GM12878 (cell line): ENCODE measurements at regions not wholly inside any gene's neighbourhood (a gene's known extent, or its start where the extent isn't known, plus 50 kb on each side); places are given as distances from the start of the nearest gene placed in this dataset.

Experiments used
- ATAC-seq: fragments of 200-7000 bp; cut with Tn5 transposase; 3 replicates; pipeline ENCODE4 v1.9.1; 2020; ENCODE audit warnings: mild to moderate bottlenecking, moderate library complexity
- BruUV-seq: library from RNA; stranded (reverse); fragments of 400-500 nt; replicated peaks from 2 replicates; lab custom pipeline; 2021; lab: Mats Ljungman, UMichigan
- CTCF ChIA-PET: fragments of 300-600 bp; sonication (Branson Sonifier 250); formaldehyde crosslinking; extraction: SDS; loops from one replicate; lab custom pipeline; 2021; ENCODE audit warnings: inconsistent platforms; lab: Yijun Ruan, JAX
- POLR2A ChIA-PET: fragments of 350-600 bp; formaldehyde crosslinking; extraction: SDS; loops from one replicate; lab custom pipeline; 2021; ENCODE audit warnings: inconsistent platforms; lab: Charles Lee
- RAD21 ChIA-PET: fragments of 300-600 bp; sonication (Branson Sonifier 250); formaldehyde crosslinking; loops from one replicate; lab custom pipeline; 2023; ENCODE audit warnings: antibody characterized with exemption; ENCODE audit not compliant: unreplicated experiment; lab: Charles Lee
- SMC1A ChIA-PET: fragments of 300-600 bp; sonication (Branson Sonifier 250); formaldehyde crosslinking; loops from one replicate; lab custom pipeline; 2023; ENCODE audit not compliant: unreplicated experiment, uncharacterized antibody; lab: Charles Lee
- DNase-seq: peaks from one replicate; pipeline ENCODE4 v3.0.0-alpha.2; 2011; ENCODE audit warnings: low read depth, low spot score
- FAIRE-seq: peaks from 3 replicates; lab custom pipeline; 2011; peaks lifted over from hg19 to GRCh38; lab: Jason Lieb, UNC
- H2AFZ ChIP-seq: 2 replicates; pipeline ENCODE4 v1.6.0; 2011; ENCODE audit warnings: low read depth, low read length, control low read depth; ENCODE audit not compliant: control insufficient read depth
- H3K27ac ChIP-seq: 2 replicates; pipeline ENCODE4 v1.5.1; 2011; ENCODE audit warnings: control low read depth; ENCODE audit not compliant: control insufficient read depth, insufficient read depth
- H3K27me3 ChIP-seq, 2 experiments: replicated peaks in 1 of 2; 2 replicates each; pipeline versions ENCODE4 v1.6.0 to v1.6.1; 2011; ENCODE audit warnings: low read length in 1 of 2; ENCODE audit not compliant: control insufficient read depth in 2 of 2, insufficient read depth in 2 of 2
- H3K36me3 ChIP-seq, 2 experiments: 2 replicates each; pipeline ENCODE4 v1.5.1; 2011; ENCODE audit warnings: low read length in 1 of 2; ENCODE audit not compliant: control insufficient read depth in 2 of 2, insufficient read depth in 2 of 2
- H3K4me1 ChIP-seq: 2 replicates; pipeline ENCODE4 v1.6.1; 2011; ENCODE audit warnings: mild to moderate bottlenecking, low read length, moderate library complexity, mixed read lengths; ENCODE audit not compliant: control insufficient read depth, insufficient read depth
- H3K4me2 ChIP-seq: 2 replicates; pipeline ENCODE4 v1.6.0; 2011; ENCODE audit warnings: control low read depth; ENCODE audit not compliant: control insufficient read depth, insufficient read depth
- H3K4me3 ChIP-seq: fragments of 200-600 bp; sonication (generic); 2 replicates; pipeline ENCODE4 v1.5.1; 2016
- H3K79me2 ChIP-seq: 2 replicates; pipeline ENCODE4 v1.6.0; 2011; ENCODE audit warnings: low read length; ENCODE audit not compliant: control insufficient read depth, insufficient read depth
- H3K9ac ChIP-seq: 2 replicates; pipeline ENCODE4 v1.8.0; 2011; ENCODE audit warnings: low read length, control low read depth, mixed read lengths; ENCODE audit not compliant: control insufficient read depth, insufficient read depth
- H3K9me3 ChIP-seq: replicated peaks from 3 replicates; pipeline ENCODE4 v1.5.1; 2011; ENCODE audit warnings: mild to moderate bottlenecking, low read length; ENCODE audit not compliant: control insufficient read depth, insufficient read depth
- H4K20me1 ChIP-seq: 2 replicates; pipeline ENCODE4 v1.6.0; 2011; ENCODE audit not compliant: control insufficient read depth, insufficient read depth
- ATF7 ChIP-seq: fragments of 450-650 bp; IDR thresholded peaks from 2 replicates; pipeline ENCODE4 v1.6.1; 2016; ENCODE audit warnings: low read depth, mild to moderate bottlenecking
- BACH1 ChIP-seq: fragments of 450-650 bp; IDR thresholded peaks from 2 replicates; pipeline ENCODE4 v1.6.1; 2017; ENCODE audit warnings: mild to moderate bottlenecking, borderline replicate concordance
- BCLAF1 ChIP-seq: fragments of 450-650 bp; IDR thresholded peaks from 2 replicates; pipeline ENCODE4 v1.6.1; 2017; ENCODE audit warnings: antibody characterized with exemption, mild to moderate bottlenecking, moderate library complexity
- CREM ChIP-seq: IDR thresholded peaks from 2 replicates; pipeline ENCODE4 v1.6.1; 2014; ENCODE audit warnings: antibody characterized with exemption, low read depth
- EP300 ChIP-seq, 2 experiments: fragments of 150-350 bp in 1 of 2; IDR thresholded peaks; 2 replicates each; pipeline ENCODE4 v1.6.1; 2011 to 2012; ENCODE audit warnings: low read depth in 2 of 2, low read length in 2 of 2, borderline replicate concordance in 1 of 2, improper control_type of control experiment in 1 of 2, inconsistent platforms in 1 of 2; ENCODE audit not compliant: control insufficient read depth in 1 of 2
- HDAC6 ChIP-seq: fragments of 200-600 bp; sonication (generic); IDR thresholded peaks from one replicate; pipeline ENCODE4 v1.8.0; 2017; ENCODE audit warnings: antibody characterized with exemption; ENCODE audit not compliant: unreplicated experiment
- IRF5 ChIP-seq: fragments of 450-650 bp; IDR thresholded peaks from 2 replicates; pipeline ENCODE4 v1.6.1; 2017; ENCODE audit warnings: borderline replicate concordance
- JUNB ChIP-seq: IDR thresholded peaks from 2 replicates; pipeline ENCODE4 v1.6.1; 2016; ENCODE audit warnings: antibody characterized with exemption, mild to moderate bottlenecking
- MTA2 ChIP-seq: fragments of 450-650 bp; IDR thresholded peaks from 2 replicates; pipeline ENCODE4 v1.6.1; 2016; ENCODE audit warnings: low read depth, mild to moderate bottlenecking, moderate library complexity
- SREBF1 ChIP-seq: IDR thresholded peaks from 2 replicates; pipeline ENCODE4 v1.6.1; 2012; ENCODE audit warnings: mild to moderate bottlenecking, low read length
- SREBF2 ChIP-seq: IDR thresholded peaks from 2 replicates; pipeline ENCODE4 v1.6.1; 2012; ENCODE audit warnings: mild to moderate bottlenecking, low read length
- WGBS: methylation state at CpG from one replicate; pipeline ENCODE4 v1.1.6; 2016; ENCODE audit warnings: low lambda C conversion rate; ENCODE audit not compliant: insufficient replicate concordance, insufficient coverage; ENCODE audit errors: missing lambda C conversion rate; 5-methylcytosine and 5-hydroxymethylcytosine counted together
- in situ Hi-C: fragments of 300-500 bp; cut with MboI; formaldehyde crosslinking; loops from 9 replicates; pipeline ENCODE4 v1.14.3; 2018; ENCODE audit warnings: mixed read lengths
- intact Hi-C: fragments of 100-400 bp; cut with micrococcal nuclease; formaldehyde crosslinking; loops from one replicate; pipeline ENCODE4 v1.14.2; 2022; ENCODE audit not compliant: unreplicated experiment

- POLR2A ChIA-PET: no interaction called here
- CTCF ChIA-PET: interaction anchor here (0.6 kb wide), 1 partner anchor 12 kb away, joined by 3 read pairs; no protein-coding TSS in a partner anchor
- BruUV-seq: no TSS peak
- intact Hi-C loops (no loop called here), in situ Hi-C loops (no loop called here)
- SMC1A ChIA-PET: no interaction called here
- DNase-seq (no peak), ATAC-seq (no peak), FAIRE-seq (no peak)
- Histone ChIP-seq H3K9me3 (no peaks in the 10 kb centered on the region), H3K9ac (no peak overlapping the region), H3K4me1 (no peaks in the 10 kb centered on the region), H3K36me3 (no peaks in the 10 kb centered on the region), H3K79me2 (no peaks in the 10 kb centered on the region), H3K4me3 (no peak overlapping the region), H3K27ac (no peak overlapping the region), H4K20me1 (no peaks in the 10 kb centered on the region), H2AFZ (no peak overlapping the region), H3K4me2 (no peak overlapping the region), H3K27me3 (no peaks in the 10 kb centered on the region)
- TF ChIP-seq HDAC6 (no peak), CREM (no peak), SREBF1 (no peak), MTA2 (no peak)
- 5% methylated on average over 2 of the region's 2 CpGs for WGBS
- RAD21 ChIA-PET: no interaction called here
Observed at GRCh38 chr9:79242489-79242888, 329.3 kb upstream of the TLE4 start.

- Histone ChIP-seq H3K36me3 (no peaks in the 10 kb centered on the region), H3K4me2 (no peak overlapping the region), H3K4me1 (no peaks in the 10 kb centered on the region), H3K27me3 (no peaks in the 10 kb centered on the region), H3K27ac (no peak overlapping the region), H3K79me2 (no peaks in the 10 kb centered on the region), H3K4me3 (no peak overlapping the region), H3K9me3 (no peaks in the 10 kb centered on the region), H4K20me1 (no peaks in the 10 kb centered on the region), H3K9ac (no peak overlapping the region), H2AFZ (no peak overlapping the region)
- no peak for DNase-seq
- BruUV-seq: no TSS peak
- no peak for ATAC-seq
- ChIA-PET SMC1A (no interaction called here), POLR2A (no interaction called here), RAD21 (no interaction called here), CTCF (no interaction called here)
- no peak for FAIRE-seq
- intact Hi-C loops (no loop called here), in situ Hi-C loops (no loop called here)
- 40% methylated on average over 1 of the region's 1 CpG for WGBS
- TF ChIP-seq BCLAF1 (no peak), EP300 (IDR thresholded peaks at IDR 0.05; ENCODE audit: borderline replicate concordance in 1 of 2, control insufficient read depth in 1 of 2, low read depth in 2 of 2, low read length in 2 of 2) (no peak), IRF5 (no peak), ATF7 (no peak), BACH1 (no peak), JUNB (no peak), SREBF2 (no peak)
Observed at GRCh38 chr9:79246170-79246569, 325.6 kb upstream of the TLE4 start.
